ENCODE measurements at regions not wholly inside any gene's neighbourhood (a gene's known extent, or its start where the extent isn't known, plus 50 kb on each side); places are given as distances from the start of the nearest gene placed in this dataset.

- intact Hi-C loops (cut with micrococcal nuclease; ENCODE audit: unreplicated experiment): no loop called here
- ATAC-seq: no peak
- H3K27me3 ChIP-seq (ENCODE audit: control insufficient read depth, insufficient read depth, low read length): no peaks in the 10 kb centered on the region
Measured at GRCh38 chr2:12071318-12071717, 324.9 kb downstream of the LPIN1 start.

GRCh38 chr2:12073217-12073852 lies 326.9 kb downstream of the LPIN1 start:
- POLR2A ChIA-PET: no interaction called here

More at GRCh38 chr2:12071318-12071717, 324.9 kb downstream of the LPIN1 start:
- no TSS peak for BruUV-seq (replicated peaks)
- no peak for DNase-seq (ENCODE audit: low read depth, low spot score)
- Histone ChIP-seq H3K4me1 (ENCODE audit: control insufficient read depth, insufficient read depth, low read length) (no peaks in the 10 kb centered on the region), H3K9me3 (ENCODE audit: control insufficient read depth, insufficient read depth, low read depth, low read length) (no peaks in the 10 kb centered on the region), H3K4me3 (ENCODE audit: low read depth in 2 of 2, low read length in 2 of 2) (no peak overlapping the region), H3K36me3 (ENCODE audit: control insufficient read depth, insufficient read depth, low read length) (no peaks in the 10 kb centered on the region; the same call in 1 of the 2 replicates), H3K27ac (ENCODE audit: low read length) (no peak overlapping the region)
- ChIA-PET CTCF (no interaction called here), POLR2A (no interaction called here)
- in situ Hi-C loops (cut with HindIII; ENCODE audit: low pct_unique_long_range_greater_than_20kb, low sequenced_read_pairs): no loop called here
- TF ChIP-seq POLR2AphosphoS5 (IDR thresholded peaks at IDR 0.05; ENCODE audit: low read depth, low read length) (no peak), SIN3A (IDR thresholded peaks at IDR 0.05; ENCODE audit: borderline replicate concordance, insufficient read depth, low read depth, low read length) (no peak), CTCF (IDR thresholded peaks at IDR 0.05) (no peak), TCF7L2 (IDR thresholded peaks at IDR 0.05; ENCODE audit: low read depth, low read length) (no peak), REST (IDR thresholded peaks at IDR 0.05; ENCODE audit: insufficient read depth in 1 of 2, low read depth in 2 of 2, low read length in 1 of 2) (no peak)

More at GRCh38 chr2:12073217-12073852, 326.9 kb downstream of the LPIN1 start:
- Histone ChIP-seq H3K9me3 (ENCODE audit: control insufficient read depth, insufficient read depth, low read depth, low read length) (no peaks in the 10 kb centered on the region), H3K27ac (ENCODE audit: low read length) (no peak overlapping the region), H3K27me3 (ENCODE audit: control insufficient read depth, insufficient read depth, low read length) (no peaks in the 10 kb centered on the region), H3K4me3 (ENCODE audit: low read depth in 2 of 2, low read length in 2 of 2) (no peak overlapping the region), H3K4me1 (ENCODE audit: control insufficient read depth, insufficient read depth, low read length) (no peaks in the 10 kb centered on the region), H3K36me3 (ENCODE audit: control insufficient read depth, insufficient read depth, low read length) (no peaks in the 10 kb centered on the region; the same call in 1 of the 2 replicates)
- CTCF ChIA-PET: no interaction called here
- intact Hi-C loops (cut with micrococcal nuclease; ENCODE audit: unreplicated experiment): no loop called here
- ATAC-seq (no peak), DNase-seq (ENCODE audit: low read depth, low spot score) (no peak)
- BruUV-seq (replicated peaks): no TSS peak
- TF ChIP-seq SIN3A (IDR thresholded peaks at IDR 0.05; ENCODE audit: borderline replicate concordance, insufficient read depth, low read depth, low read length) (no peak), CTCF (IDR thresholded peaks at IDR 0.05) (no peak), POLR2AphosphoS5 (IDR thresholded peaks at IDR 0.05; ENCODE audit: low read depth, low read length) (no peak), TCF7L2 (IDR thresholded peaks at IDR 0.05; ENCODE audit: low read depth, low read length) (no peak), REST (IDR thresholded peaks at IDR 0.05; ENCODE audit: insufficient read depth in 1 of 2, low read depth in 2 of 2, low read length in 1 of 2) (no peak)
- in situ Hi-C loops (cut with HindIII; ENCODE audit: low pct_unique_long_range_greater_than_20kb, low sequenced_read_pairs): no loop called here

All from Panc1 (cell line).